ENCODE measurements at regions not wholly inside any gene's neighbourhood (a gene's known extent, or its start where the extent isn't known, plus 50 kb on each side); places are given as distances from the start of the nearest gene placed in this dataset.

DNA sequence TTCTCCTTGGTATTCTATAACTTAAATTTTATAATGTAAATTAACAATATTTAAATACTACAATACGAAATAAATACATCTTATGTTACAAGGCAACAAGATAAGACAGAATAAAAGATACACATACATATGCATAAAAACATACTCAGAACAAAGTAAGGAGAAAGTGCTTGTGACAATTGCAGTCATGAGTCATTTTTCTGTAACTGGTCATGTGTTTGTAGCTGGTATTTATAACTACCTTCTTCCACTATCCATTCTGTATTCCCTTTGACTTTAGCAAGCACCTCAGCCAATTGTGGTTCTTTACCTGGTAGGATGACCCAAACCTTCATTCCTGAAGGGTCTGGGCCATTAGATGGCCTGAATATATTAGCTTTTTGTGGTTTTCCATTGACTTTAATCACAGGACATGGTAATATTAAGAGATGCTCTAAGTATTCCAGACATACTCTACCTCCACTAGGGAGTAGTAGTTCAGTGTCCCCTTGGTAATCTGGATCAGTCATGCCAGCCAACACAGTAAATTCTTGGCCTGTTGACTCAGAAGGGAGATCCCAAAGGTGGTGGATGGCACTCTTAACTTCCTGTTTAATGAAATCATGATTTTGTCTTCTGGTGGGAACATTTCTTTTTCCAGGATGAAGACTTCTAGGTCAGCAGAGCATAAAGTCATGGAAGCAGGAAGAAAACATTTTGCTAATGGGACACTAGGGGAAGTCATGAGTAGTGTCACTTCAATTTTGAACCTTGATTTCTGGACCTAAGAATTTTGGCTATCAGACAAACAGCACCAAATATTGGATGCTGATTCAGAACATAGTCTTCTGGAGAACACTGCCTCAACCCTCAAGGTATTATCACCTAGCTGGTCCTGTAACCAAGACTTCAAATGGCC lies 733.7 kb upstream of the IGFBP3 start:
- no peak overlapping the region for H3K27ac Mint-ChIP-seq
- ChIA-PET POLR2A (no interaction called here), CTCF (no interaction called here)
- no peak overlapping the region for H3K4me2 ChIP-seq (replicated peaks; ENCODE audit: low read depth, low read length, poor library complexity, severe bottlenecking)
- H3K36me3 ChIP-seq (replicated peaks in 1 of 2; ENCODE audit: control extremely low read depth in 1 of 2, control insufficient read depth in 1 of 2, extremely low read depth in 1 of 2, insufficient read depth in 2 of 2, low read length in 1 of 2): no peaks in the 10 kb centered on the region
- H3K79me2 ChIP-seq (ENCODE audit: control insufficient read depth, insufficient read depth, low read length): no peaks in the 10 kb centered on the region
- no peak overlapping the region for H3K4me3 Mint-ChIP-seq
- no peak overlapping the region for H3K4me3 ChIP-seq (ENCODE audit: control extremely low read depth in 1 of 5, extremely low read depth in 1 of 5, insufficient read depth in 1 of 5, low read depth in 2 of 5, low read length in 4 of 5)
- H3K9me3 ChIP-seq (ENCODE audit: control extremely low read depth in 1 of 3, control insufficient read depth in 2 of 3, insufficient read depth in 1 of 3, low read length in 2 of 3): peaks cover 0 to 4% (median 0%) of the 10 kb centered on the region in 3 donors
- H3K27me3 Mint-ChIP-seq: no peaks in the 10 kb centered on the region
- WGBS (ENCODE audit: insufficient coverage): no CpG with 5 or more reads among the region's 1 CpG
- intact Hi-C loops (cut with micrococcal nuclease): no loop called here
- no peak overlapping the region for H3K9ac ChIP-seq (ENCODE audit: low read length)
- H3K4me1 Mint-ChIP-seq: no peaks in the 10 kb centered on the region
- no peaks in the 10 kb centered on the region for H3K9me3 Mint-ChIP-seq (ENCODE audit: insufficient read depth)
- H3K4me1 ChIP-seq (ENCODE audit: control insufficient read depth in 2 of 2, insufficient read depth in 2 of 2, low read length in 2 of 2): no peaks in the 10 kb centered on the region
- H3K27ac ChIP-seq (ENCODE audit: low read length in 2 of 2): no peak overlapping the region
- no peak for ATAC-seq (ENCODE audit: low read depth)
- no peak for TF ChIP-seq CTCF (IDR thresholded peaks at IDR 0.05)
- TF ChIP-seq EZH2 (IDR thresholded peaks at IDR 0.05; ENCODE audit: borderline replicate concordance, insufficient read depth, low read depth, low read length, poor library complexity, severe bottlenecking): no peak
- H4K20me1 ChIP-seq (ENCODE audit: control insufficient read depth, insufficient read depth, low read length, poor library complexity, severe bottlenecking): no peaks in the 10 kb centered on the region
- no peak for DNase-seq
- no peak overlapping the region for H2AFZ ChIP-seq (ENCODE audit: insufficient read depth, low read depth, low read length, poor library complexity, severe bottlenecking)
- H3K27me3 ChIP-seq (replicated peaks in 1 of 4; ENCODE audit: control extremely low read depth in 1 of 4, control insufficient read depth in 3 of 4, insufficient read depth in 4 of 4, low read length in 3 of 4): no peaks in the 10 kb centered on the region

GRCh38 chr7:46653848-46654247 lies 732.8 kb upstream of the IGFBP3 start:
- POLR2A ChIA-PET: no interaction called here
- intact Hi-C loops (cut with micrococcal nuclease): no loop called here
- ATAC-seq (ENCODE audit: low read depth): no peak

More at GRCh38 chr7:46653848-46654247, 732.8 kb upstream of the IGFBP3 start:
- H3K27me3 ChIP-seq (replicated peaks in 1 of 4; ENCODE audit: control extremely low read depth in 1 of 4, control insufficient read depth in 3 of 4, insufficient read depth in 4 of 4, low read length in 3 of 4): no peaks in the 10 kb centered on the region
- H3K27me3 Mint-ChIP-seq: no peaks in the 10 kb centered on the region
- no peaks in the 10 kb centered on the region for H4K20me1 ChIP-seq (ENCODE audit: control insufficient read depth, insufficient read depth, low read length, poor library complexity, severe bottlenecking)
- WGBS (ENCODE audit: insufficient coverage): 75% methylated on average over 2 of the region's 2 CpGs
- H3K9me3 Mint-ChIP-seq (ENCODE audit: insufficient read depth): no peaks in the 10 kb centered on the region
- H3K4me3 ChIP-seq (ENCODE audit: control extremely low read depth in 1 of 5, extremely low read depth in 1 of 5, insufficient read depth in 1 of 5, low read depth in 2 of 5, low read length in 4 of 5): no peak overlapping the region
- H3K4me3 Mint-ChIP-seq: no peak overlapping the region
- no peaks in the 10 kb centered on the region for H3K4me1 Mint-ChIP-seq
- H3K36me3 ChIP-seq (replicated peaks in 1 of 2; ENCODE audit: control extremely low read depth in 1 of 2, control insufficient read depth in 1 of 2, extremely low read depth in 1 of 2, insufficient read depth in 2 of 2, low read length in 1 of 2): no peaks in the 10 kb centered on the region
- peaks cover 0 to 4% (median 0%) of the 10 kb centered on the region in 3 donors for H3K9me3 ChIP-seq (ENCODE audit: control extremely low read depth in 1 of 3, control insufficient read depth in 2 of 3, insufficient read depth in 1 of 3, low read length in 2 of 3)
- H2AFZ ChIP-seq (ENCODE audit: insufficient read depth, low read depth, low read length, poor library complexity, severe bottlenecking): no peak overlapping the region
- DNase-seq: no peak
- no peaks in the 10 kb centered on the region for H3K79me2 ChIP-seq (ENCODE audit: control insufficient read depth, insufficient read depth, low read length)
- no peak overlapping the region for H3K4me2 ChIP-seq (replicated peaks; ENCODE audit: low read depth, low read length, poor library complexity, severe bottlenecking)
- no peak overlapping the region for H3K27ac ChIP-seq (ENCODE audit: low read length in 2 of 2)
- CTCF ChIA-PET: no interaction called here
- H3K27ac Mint-ChIP-seq: no peak overlapping the region
- no peak for TF ChIP-seq CTCF (IDR thresholded peaks at IDR 0.05)
- TF ChIP-seq EZH2 (IDR thresholded peaks at IDR 0.05; ENCODE audit: borderline replicate concordance, insufficient read depth, low read depth, low read length, poor library complexity, severe bottlenecking): no peak
- H3K9ac ChIP-seq (ENCODE audit: low read length): no peak overlapping the region
- no peaks in the 10 kb centered on the region for H3K4me1 ChIP-seq (ENCODE audit: control insufficient read depth in 2 of 2, insufficient read depth in 2 of 2, low read length in 2 of 2)
